Gastrocnemius medialis (tissue), 4 donors: ENCODE measurements at regions not wholly inside any gene's neighbourhood (a gene's known extent, or its start where the extent isn't known, plus 50 kb on each side); places are given as distances from the start of the nearest gene placed in this dataset.

ENCODE experiments used
- POLR2A ChIP-seq, 2 donors: fragments of 450-650 bp; IDR thresholded peaks; one replicate each; pipeline ENCODE4 v1.6.1; 2017; ENCODE audit warnings: antibody characterized with exemption in 2 of 2, mild to moderate bottlenecking in 2 of 2, moderate library complexity in 2 of 2
- TF ChIP-seq, protein P1 (sequence below), 5 experiments: fragments of 450-650 bp in 3 of 5; fragments of 200-600 bp in 2 of 5; sonication (generic) in 2 of 5; IDR thresholded peaks in 4 of 5; conservative IDR thresholded peaks in 1 of 5; 1 replicate in 4 of 5; 2 replicates in 1 of 5; pipeline ENCODE4 v1.5.1; 2016 to 2019; ENCODE audit warnings: antibody characterized with exemption in 5 of 5, mild to moderate bottlenecking in 3 of 5, moderate library complexity in 3 of 5

- TF ChIP-seq, protein P1, sequence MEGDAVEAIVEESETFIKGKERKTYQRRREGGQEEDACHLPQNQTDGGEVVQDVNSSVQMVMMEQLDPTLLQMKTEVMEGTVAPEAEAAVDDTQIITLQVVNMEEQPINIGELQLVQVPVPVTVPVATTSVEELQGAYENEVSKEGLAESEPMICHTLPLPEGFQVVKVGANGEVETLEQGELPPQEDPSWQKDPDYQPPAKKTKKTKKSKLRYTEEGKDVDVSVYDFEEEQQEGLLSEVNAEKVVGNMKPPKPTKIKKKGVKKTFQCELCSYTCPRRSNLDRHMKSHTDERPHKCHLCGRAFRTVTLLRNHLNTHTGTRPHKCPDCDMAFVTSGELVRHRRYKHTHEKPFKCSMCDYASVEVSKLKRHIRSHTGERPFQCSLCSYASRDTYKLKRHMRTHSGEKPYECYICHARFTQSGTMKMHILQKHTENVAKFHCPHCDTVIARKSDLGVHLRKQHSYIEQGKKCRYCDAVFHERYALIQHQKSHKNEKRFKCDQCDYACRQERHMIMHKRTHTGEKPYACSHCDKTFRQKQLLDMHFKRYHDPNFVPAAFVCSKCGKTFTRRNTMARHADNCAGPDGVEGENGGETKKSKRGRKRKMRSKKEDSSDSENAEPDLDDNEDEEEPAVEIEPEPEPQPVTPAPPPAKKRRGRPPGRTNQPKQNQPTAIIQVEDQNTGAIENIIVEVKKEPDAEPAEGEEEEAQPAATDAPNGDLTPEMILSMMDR (IDR thresholded peaks at IDR 0.05 in 4 of 5, conservative IDR thresholded peaks at IDR 0.05 in 1 of 5), result no peak
- no peak for TF ChIP-seq POLR2A (IDR thresholded peaks at IDR 0.05)
Measured at GRCh38 chr13:34343413-34343940, 525.5 kb downstream of the RFC3 start.
